ENCODE measurements at regions not wholly inside any gene's neighbourhood (a gene's known extent, or its start where the extent isn't known, plus 50 kb on each side); places are given as distances from the start of the nearest gene placed in this dataset.
"Not testable (repeated sequence)": the region's sequence is repeated elsewhere in the genome, so short reads cannot be mapped to it uniquely, and the experiment has no call there.

DNA sequence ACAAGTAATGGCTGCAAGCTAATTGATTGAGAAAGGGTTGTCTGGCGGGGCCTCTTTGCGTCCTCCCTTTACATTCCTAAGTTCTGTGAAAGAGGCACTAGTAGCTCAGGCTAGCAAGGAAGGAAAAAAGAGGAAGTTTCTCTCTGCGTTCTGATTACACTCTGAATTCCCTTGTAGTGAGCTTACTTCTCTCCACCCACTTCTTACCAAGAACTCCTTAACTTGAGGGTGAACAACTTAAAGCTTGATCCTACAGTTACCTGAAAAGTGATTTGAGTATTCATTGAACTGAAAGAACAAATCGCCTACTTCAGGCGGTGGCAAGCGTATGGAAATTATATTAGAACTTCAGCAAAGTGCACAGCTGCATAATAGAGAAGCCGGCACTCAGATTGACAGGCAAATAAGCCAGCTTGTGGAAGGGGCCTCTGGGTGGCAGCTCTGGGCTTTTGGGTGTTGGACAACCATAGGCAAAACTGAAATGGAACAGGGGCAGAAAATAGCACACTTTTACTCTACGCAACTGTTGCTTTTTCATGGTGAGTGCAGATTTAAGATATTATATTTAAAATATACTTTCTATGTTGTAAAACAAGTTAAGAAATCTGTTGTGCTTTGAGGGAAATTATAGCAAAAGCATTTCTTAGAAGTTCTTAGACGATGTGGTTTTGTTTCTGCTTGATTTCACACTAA lies 464.5 kb downstream of the USP25 start:
- peak; percentile 75 for DNase-seq
- intact Hi-C loops (cut with DNase I) = loop anchor here (10.0 kb wide), 1 partner anchor 141 kb away; no protein-coding TSS in a partner anchor
- ATAC-seq (ENCODE audit: poor library complexity) = peak; percentile 94

DNA sequence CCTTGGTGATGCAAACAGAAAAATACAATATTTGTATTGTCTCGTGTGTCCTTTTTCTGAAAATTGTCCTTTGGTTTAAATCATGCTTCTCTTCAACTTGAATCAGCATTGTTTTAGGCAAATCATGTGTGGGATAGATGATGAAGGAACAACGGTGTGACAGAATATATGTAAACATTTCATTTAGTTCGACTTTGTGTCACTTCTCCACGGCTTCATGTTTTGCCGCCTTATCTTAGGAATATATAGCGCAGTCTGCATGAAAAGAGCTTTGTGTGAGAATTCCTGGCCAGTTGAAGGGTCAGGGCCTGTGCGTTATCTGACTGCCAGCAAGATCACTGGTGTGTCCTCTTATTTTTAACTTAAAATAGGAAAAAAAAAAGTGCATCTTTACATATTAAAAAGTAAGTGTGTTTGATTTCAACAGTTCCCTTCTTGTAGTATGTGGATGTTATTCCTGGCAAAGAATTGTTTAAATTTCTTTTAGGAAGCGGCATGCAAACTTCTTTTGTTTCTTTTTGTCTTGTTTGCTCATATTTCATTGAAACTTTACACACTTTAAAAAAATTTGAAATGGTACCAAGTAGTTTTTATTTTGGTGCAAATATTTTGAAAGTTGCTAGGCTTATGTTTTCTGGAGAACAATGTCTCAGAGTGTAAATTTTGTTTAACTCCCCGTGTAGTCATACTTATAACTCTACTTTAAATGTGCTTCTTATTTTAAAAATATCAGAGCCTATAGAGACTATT lies 465.2 kb downstream of the USP25 start:
- DNase-seq (no peak), ATAC-seq (ENCODE audit: poor library complexity) (peak; percentile 60)
- intact Hi-C loops (cut with DNase I) = loop anchor here (10.0 kb wide), 1 partner anchor 140 kb away; no protein-coding TSS in a partner anchor

DNA sequence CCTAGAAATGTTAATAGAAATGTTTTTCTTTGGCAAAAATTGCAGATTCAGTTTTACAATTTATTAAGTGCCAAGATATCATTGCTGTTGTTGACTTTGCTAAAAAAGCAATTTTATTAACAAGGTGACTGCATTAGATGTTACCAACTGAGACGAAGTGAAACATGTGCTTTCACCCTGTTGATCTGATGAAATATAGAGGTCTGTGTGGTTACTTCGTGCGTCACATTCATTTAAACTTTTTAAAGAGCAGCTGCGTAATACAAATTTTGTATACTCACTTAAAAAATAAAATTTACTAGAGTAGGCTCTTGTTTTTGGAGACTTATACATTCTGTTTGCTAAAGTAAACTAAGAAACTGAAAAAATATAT lies 465.7 kb downstream of the USP25 start:
- intact Hi-C loops (cut with DNase I) = loop anchor here (10.0 kb wide), 1 partner anchor 139 kb away; no protein-coding TSS in a partner anchor

DNA sequence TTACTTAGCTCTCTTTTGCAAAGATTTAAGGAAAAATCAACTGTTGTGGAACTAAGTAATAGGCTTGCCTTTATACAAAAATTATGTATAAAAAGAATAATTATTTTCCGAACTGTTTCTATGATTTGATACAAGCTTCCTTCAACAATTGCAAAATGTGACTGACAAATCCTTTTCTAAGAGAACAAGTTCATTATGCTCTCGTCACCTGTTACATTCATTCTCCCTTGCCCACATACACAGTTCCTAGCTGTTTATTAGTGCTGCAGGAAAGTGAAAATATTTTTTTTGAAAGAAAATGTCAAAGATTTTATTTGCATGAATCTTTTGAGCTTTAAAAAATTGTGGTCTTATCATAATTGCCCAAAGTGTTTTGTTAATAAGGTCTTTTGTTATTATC lies 466.2 kb downstream of the USP25 start:
- ATAC-seq (ENCODE audit: poor library complexity) (no peak), DNase-seq (no peak)
- intact Hi-C loops (cut with DNase I) = loop anchor here (10.0 kb wide), 1 partner anchor 139 kb away; no protein-coding TSS in a partner anchor

More for the DNA sequence above, 465.7 kb downstream of the USP25 start:
- ATAC-seq (ENCODE audit: poor library complexity) = peak; percentile 62
- no peak for DNase-seq

DNA sequence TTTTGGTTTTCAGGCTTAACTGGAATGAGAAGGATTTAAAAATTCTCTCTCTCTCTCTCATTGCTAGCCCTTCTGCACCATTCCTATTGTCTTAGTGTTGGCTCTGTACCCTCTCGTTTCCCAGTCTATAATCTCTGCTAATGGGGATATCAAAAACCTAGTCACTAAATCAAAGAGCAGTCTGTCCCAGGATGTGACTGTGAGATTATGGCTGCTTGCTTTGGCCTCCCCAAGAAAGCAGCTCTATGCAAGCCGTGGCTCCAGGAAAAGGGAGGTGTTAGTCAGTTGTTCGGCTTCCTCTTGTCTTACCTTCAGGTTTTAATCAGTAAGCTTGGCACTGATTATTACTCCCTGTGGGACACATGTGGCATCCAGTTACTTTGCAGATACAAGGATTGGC lies 468.8 kb downstream of the USP25 start:
- ATAC-seq (ENCODE audit: poor library complexity) (no peak), DNase-seq (no peak)
- intact Hi-C loops (cut with DNase I) = loop anchor here (10.0 kb wide), 1 partner anchor 136 kb away; no protein-coding TSS in a partner anchor

DNA sequence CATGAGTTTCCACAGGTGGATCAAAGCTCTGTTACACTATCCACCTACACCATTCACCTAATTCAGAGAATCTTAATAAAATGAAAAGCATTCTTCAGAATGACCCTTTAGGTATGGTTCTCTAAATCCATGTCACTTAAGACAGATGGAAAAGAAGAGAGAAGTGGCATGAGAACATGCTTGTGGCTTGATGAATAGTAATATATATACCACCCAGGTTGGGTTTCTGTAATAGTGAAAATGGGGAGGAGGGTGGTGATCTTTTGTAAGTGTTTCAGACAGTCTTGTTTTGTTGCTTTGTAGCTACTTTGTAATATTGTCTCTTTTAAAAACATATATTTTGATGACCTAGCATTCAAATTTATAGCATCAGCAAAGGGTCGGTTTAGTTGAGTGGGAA lies 469.8 kb downstream of the USP25 start:
- DNase-seq (no peak), ATAC-seq (ENCODE audit: poor library complexity) (no peak)
- intact Hi-C loops (cut with DNase I) = loop anchor here (10.0 kb wide), 1 partner anchor 135 kb away; no protein-coding TSS in a partner anchor

DNA sequence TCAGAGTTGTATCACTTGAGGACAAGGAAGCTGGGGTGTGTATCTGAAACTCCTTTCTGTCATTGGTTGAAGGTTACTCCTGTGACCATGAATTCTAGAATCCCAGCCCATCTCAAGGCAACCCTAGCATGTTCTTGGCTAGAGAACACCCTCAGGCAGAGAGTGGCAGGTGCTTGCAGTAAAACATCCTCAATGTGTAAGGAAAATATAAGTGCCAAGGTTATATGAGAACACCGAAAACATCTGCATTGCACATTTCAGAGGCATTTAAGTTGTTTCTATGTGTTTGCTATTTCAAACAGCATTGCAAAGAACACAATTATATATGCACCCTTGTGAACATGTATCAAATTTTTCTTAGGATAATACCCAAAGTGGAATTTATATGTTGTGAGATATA lies 471.9 kb downstream of the USP25 start:
- intact Hi-C loops (cut with DNase I) = no loop called here
- ATAC-seq (ENCODE audit: poor library complexity) (no peak), DNase-seq (no peak)

DNA sequence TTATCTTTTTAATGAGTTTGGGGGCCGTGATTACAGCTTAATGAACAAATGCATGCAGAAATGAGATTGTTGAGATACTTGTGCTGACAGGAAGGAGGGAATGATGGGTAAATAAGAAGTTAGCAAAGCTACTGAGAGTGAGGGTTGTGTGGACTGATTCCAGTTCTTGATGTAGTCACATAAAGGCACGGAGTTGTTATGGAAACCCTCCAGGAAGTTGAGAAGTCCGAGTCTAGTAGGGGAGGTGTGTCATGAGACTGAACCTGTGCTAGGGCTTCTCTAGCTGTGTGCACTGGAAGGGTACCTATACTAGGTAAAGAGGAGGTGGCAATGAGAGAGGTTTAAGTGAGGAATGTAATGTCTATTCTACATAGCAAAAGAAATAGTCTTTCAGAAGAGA lies 475.7 kb downstream of the USP25 start:
- intact Hi-C loops (cut with DNase I) = no loop called here
- DNase-seq (no peak), ATAC-seq (ENCODE audit: poor library complexity) (no peak)

DNA sequence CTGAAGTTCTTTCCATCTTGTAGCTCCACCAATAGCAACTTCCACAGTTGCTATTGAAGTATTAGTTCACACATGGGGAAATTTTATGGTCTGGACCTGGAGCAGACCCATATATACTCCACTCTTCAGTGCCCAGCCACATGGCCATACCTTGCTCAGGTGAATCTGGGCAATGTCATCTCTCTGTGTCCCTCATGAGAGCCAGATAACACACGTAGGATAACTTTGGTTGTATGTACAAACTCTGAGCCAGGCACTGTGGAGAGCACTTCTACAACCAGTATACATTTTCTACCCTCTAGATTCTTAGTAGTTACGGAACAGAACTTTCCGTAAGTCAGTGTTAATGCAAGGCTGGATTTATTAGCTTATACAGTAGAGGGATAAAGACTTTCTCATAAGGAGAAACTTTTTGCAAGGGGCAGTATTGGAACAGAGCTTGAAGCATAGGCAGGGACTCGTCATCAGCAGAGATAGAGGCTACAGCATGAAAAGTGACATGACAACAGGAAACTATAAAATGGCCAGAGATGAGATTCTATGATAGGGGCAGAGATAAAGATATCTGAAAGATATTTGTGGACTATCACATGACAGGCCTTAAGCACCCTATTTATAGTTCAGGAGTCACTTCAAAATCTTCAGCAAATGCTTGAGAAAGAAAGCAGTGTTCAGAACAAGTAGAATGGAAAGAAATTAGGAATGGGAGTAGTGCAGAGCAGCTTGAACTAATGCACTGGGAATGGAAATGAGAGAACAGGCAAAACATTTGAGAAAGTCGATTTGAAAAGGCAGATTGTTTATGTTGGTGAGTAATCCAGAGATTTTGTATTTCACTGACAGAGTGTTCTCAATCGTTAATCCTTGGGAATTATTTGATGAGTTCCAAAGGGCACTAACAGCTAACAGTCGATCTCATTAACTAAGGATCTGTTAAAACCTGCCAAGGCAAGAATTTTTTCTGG lies 481.8 kb downstream of the USP25 start:
- intact Hi-C loops (cut with DNase I) = no loop called here
- DNase-seq (no peak), ATAC-seq (ENCODE audit: poor library complexity) (peak; percentile 60)

DNA sequence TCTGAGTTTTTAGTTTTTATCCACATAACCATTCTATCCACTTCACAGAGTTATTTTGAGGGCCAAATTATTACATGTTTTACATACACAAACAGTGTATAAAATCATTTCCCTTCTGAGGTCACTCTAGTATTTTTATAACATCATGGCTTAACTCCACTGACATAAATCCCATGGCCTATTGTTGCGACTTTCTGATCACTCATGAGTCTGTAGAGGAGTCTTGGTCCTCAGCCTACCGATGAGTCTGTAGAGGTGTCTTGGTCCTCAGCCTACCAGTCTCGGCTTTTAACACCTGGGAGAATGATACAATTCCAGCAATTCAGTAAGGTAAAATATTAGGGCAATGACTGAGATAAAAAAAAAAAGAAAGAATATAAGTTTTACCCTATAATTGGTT lies 483.7 kb downstream of the USP25 start:
- intact Hi-C loops (cut with DNase I) = no loop called here
- no peak for DNase-seq
- ATAC-seq (ENCODE audit: poor library complexity) = no peak

DNA sequence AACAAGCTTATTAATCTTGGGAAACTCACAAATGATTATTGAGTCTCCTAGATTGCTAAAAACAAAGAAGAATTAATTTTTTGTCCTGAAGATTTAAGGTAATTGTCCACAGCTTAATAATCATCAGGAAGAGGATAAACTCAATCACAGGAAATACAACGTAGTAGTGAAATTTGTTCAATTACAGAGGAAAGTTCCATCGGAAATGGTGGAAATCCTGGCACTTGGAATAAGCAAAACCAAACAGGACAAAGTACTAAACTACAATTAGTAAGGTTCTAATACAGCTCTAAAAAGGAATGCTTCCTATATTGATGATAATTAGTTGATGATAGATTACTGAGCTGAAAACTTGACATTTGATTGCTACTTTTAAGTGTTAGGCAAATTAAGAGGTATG lies 485.4 kb downstream of the USP25 start:
- DNase-seq = no peak
- ATAC-seq (ENCODE audit: poor library complexity) = no peak
- intact Hi-C loops (cut with DNase I) = no loop called here

DNA sequence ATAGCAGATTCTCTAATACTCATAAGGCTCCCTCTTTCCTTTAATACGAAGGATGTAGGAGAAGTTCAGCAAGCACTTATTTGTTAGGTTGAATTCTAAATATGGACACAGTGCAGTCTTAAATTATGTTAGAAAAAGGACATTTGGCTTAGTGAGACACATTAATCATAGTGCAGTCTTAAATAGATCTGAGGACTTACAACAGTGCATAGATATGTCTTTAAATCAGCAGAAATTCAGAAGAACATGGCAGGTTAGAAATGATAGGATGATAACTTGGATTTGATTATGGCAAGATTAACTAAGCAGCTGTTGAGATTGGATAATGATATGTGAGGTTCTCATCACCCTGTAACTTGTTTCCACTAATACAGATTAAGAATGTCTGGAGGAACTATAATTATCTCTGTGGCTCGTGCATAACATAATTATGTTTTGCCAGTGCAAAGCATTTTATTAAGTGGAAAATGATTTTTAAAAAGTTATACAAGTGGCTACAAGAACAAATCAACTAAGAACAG lies 485.9 kb downstream of the USP25 start:
- intact Hi-C loops (cut with DNase I) = no loop called here
- ATAC-seq (ENCODE audit: poor library complexity) (no peak), DNase-seq (no peak)

DNA sequence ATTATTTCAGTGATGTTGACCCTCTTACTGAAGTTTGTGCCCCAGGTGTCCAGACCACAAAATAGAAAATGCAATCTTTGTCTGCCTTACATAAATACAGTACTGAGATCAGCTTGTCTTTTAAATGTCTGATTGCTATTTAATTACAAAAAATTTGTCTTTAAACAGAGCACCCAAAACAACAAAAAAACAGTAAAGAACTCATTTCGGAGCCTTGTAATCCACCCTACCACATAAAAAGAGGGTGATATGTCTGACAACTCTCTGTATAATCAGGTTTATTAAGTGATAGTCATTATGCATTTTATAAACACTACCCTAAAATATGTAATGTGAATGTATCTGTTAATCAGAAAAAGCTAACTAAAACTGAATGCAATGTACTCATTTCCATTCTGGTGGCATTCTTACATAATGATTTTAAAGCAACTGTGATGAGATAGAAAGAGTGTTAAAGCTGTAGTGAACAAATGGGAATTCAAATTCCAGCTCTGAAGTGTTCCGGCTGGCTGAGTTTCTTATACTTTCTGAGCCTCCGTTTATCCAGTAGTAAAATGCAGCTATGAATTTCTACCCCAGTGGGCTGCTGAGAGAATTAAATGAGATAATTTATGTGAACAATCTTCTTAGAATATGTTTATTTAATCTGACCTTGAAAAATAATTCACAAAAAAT lies 486.6 kb downstream of the USP25 start:
- DNase-seq (no peak), ATAC-seq (ENCODE audit: poor library complexity) (no peak)
- intact Hi-C loops (cut with DNase I) = no loop called here

DNA sequence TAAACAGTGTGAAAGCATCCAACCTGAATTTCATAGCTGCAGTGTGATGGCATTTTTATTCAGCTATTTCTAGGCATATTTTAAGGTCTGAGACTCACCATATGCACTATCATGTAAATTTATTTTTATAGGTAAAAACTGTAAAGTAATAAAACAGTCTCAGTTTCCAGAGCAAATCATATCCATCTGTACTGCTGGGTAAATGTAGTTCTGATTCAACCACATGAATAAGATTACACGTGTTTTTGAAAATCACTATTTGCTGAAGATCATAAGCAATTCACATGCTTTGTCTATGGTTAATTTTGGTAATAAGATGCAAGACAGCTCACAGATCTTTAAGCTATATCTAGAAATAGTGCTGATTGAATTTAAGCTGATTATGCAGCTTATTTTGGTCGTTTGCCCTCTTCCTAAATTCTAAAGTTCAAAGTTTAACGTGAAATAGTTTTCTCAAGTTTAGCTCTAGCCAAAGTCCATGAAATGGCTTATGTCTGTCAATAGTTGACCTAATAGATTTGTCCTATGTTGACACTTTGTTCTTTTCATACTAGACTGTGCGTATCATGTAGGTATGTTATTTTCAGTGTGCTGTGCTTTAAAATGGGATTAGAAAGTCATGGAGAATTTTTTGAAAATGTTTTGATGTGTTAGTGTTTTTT lies 489.0 kb downstream of the USP25 start:
- intact Hi-C loops (cut with DNase I) = no loop called here
- ATAC-seq (ENCODE audit: poor library complexity) (no peak), DNase-seq (no peak)

DNA sequence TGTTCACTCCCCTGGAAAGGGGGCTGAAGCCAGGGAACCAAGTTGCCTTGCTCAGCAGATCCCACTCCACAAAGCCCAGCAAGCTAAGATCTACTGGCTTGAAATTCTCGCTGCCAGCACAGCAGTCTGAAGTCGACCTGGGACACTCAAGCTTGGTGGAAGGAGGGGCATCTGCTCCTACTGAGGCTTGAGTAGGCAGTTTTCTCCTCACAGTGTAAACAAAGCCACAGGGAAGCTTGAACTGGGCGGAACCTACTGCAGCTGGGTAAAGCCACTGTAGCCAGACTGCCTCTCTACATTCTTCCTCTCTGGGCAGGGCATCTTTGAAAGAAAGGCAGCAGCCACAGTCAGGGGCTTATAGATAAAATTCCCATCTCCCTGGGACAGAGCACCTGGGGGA lies 495.0 kb downstream of the USP25 start:
- DNase-seq; intact Hi-C loops (cut with DNase I); ATAC-seq (ENCODE audit: poor library complexity): not testable (repeated sequence)

DNA sequence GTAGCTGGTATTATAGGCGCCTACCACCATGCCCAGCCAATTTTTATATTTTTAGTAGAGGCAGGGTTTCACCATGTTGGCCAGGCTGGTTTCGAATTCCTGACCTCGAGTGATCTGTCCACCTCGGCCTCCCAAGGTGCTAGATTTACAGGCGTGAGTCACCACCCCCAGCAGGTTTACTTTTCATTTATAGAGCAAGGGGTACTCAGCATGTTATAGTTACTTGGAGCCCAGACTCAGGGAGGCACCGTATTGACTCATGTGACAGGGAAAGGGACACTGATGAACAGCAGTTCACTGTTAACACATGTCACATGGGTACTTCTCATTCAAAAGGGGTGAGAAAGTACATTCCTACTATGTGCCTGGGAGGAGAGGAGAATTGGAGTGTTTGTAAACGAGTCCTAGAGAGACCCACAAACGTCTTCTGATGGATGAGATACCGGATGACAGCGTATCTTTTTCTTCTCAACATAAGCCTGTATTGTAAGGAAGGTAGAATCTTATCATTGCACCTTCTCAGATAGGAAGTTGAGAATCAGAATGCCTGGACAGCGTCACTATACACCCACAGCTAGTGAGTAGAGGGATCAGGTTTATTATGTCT lies 510.0 kb downstream of the USP25 start:
- intact Hi-C loops (cut with DNase I) = no loop called here
- no peak for DNase-seq

DNA sequence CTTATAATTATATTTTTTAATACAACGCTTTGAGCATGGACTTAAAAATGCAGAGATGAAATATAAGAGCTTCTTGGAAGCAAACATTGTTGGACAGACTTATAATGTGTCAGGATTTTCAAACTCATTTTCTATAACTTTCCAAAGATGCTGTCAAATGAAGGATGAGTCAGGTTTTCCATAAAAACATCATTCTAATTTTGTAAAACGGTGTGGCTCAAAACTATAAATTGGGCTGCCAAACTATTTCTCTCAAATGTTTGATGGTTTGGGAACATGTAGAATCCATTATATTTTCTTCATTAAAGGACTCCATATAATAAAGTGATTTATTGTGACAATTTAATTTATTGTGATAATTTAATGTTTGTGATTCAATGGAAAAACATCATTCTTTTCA lies 511.2 kb downstream of the USP25 start:
- DNase-seq (no peak), ATAC-seq (ENCODE audit: poor library complexity) (no peak)
- intact Hi-C loops (cut with DNase I) = no loop called here

More for the DNA sequence above, 510.0 kb downstream of the USP25 start:
- no peak for ATAC-seq (ENCODE audit: poor library complexity)
